Activated CD4-positive, alpha-beta T cell treated with anti-CD3 and anti-CD28 coated beads, Interleukin-2, amount 10 ng/mL, durations not matched to agents 7 days and 5 days (primary cell): ENCODE measurements at regions not wholly inside any gene's neighbourhood (a gene's known extent, or its start where the extent isn't known, plus 50 kb on each side); places are given as distances from the start of the nearest gene placed in this dataset.

ENCODE experiments used
- CTCF ChIA-PET: fragments of 350-600 bp; sonication (Branson Sonifier 250); formaldehyde crosslinking; loops from one replicate; lab custom pipeline; 2021; ENCODE audit warnings: antibody characterized with exemption; lab: Charles Lee
- POLR2A ChIA-PET: fragments of 350-600 bp; sonication (Branson Sonifier 250); formaldehyde crosslinking; loops from one replicate; lab custom pipeline; 2021; ENCODE audit warnings: antibody characterized with exemption; lab: Charles Lee
- DNase-seq: peaks from one replicate; pipeline ENCODE4 v3.0.0-alpha.2; 2020
- H3K27ac Mint-ChIP-seq: one replicate; pipeline ENCODE4 v1.8.0; 2021; ENCODE audit warnings: mild to moderate bottlenecking, moderate library complexity, mixed read lengths
- H3K27me3 Mint-ChIP-seq: one replicate; pipeline ENCODE4 v1.8.0; 2021; ENCODE audit warnings: mixed read lengths
- H3K36me3 Mint-ChIP-seq: one replicate; pipeline ENCODE4 v1.8.0; 2021; ENCODE audit warnings: low read depth, mixed read lengths
- H3K4me1 Mint-ChIP-seq: one replicate; pipeline ENCODE4 v1.8.0; 2021; ENCODE audit warnings: mixed read lengths
- H3K4me3 Mint-ChIP-seq: one replicate; pipeline ENCODE4 v1.8.0; 2021; ENCODE audit warnings: mild to moderate bottlenecking, moderate library complexity, mixed read lengths
- H3K9me3 Mint-ChIP-seq: one replicate; pipeline ENCODE4 v1.8.0; 2021; ENCODE audit warnings: mixed read lengths

DNA sequence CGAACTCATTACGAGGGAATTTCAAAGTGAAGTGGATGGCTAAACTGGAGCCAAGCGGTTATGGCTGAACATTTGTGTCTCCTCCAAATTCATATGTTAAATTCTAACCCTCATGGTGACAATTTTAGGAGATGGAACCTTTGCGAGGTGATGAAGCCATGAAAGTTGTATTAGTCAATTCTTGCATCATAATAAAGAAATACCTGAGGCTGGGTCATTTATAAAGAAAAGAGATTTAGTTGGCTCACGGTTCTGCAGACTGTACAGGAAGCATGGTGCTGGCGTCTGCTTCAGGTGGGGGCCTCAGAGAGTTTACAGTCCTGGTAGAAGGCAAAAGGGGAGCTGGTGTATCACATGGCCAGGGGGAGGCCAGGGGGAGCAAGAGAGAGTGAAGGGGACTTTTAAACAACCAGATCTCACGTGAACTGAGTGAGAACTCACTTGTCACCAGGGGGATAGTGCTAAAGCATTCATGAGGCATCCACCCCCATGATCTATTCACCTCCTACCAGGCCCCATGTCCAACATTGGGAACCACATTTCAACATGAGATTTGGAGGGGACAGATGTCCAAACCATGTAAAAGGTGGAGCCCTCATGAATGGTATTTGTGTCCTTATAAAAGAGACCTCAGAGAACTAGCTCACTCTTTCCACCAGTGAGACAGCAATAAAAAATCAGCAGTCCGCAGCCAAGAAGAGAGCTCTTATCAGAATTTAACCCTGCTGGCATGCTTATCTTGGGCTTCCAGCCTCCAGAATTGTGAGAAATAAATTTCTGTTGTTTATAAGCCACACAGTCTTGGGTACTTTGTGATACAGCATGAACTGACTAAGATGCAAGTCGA is 143.4 kb downstream of the MTRR start:
- Mint-ChIP-seq H3K9me3 (no peaks in the 10 kb centered on the region), H3K4me3 (no peak overlapping the region), H3K36me3 (no peaks in the 10 kb centered on the region), H3K27ac (no peak overlapping the region), H3K27me3 (no peaks in the 10 kb centered on the region), H3K4me1 (no peaks in the 10 kb centered on the region)
- no peak for DNase-seq
- ChIA-PET CTCF (no interaction called here), POLR2A (no interaction called here)

DNA sequence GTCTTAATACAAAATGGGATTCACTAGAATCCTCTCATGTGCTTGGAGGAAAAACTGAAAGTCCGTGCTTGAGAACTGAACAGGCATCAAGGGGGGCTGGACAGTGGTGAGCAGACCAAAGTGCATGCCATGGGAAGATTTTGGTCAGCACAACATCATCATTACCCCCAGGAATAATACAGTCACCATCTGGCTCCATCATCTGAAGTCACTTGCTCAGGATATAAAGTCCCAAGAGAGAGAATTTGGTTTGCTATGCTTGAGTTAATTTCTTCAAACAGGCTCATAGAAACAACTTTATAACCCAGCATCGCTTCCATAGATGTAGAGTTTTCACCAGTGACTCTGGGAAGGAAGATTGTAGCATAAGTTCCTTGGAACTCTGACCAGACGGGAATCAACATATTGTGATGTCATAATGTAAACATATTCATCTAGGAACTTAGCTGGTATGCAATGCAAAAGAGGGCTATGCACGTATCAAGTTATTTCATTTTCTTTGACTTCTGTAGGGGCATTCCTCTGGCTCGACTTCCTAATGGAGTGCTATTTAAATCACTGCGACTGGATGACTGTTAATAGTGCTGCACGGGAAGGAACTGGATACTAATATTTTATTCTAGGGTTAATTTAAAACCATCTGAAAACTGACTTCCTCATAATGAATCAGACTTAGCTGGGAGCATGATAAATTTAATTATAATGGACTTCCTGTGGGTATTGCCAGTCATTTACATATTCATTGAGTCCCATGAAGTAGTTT is 145.2 kb downstream of the MTRR start:
- Mint-ChIP-seq H3K4me3 (no peak overlapping the region), H3K9me3 (peaks cover 2% of the 10 kb centered on the region), H3K27me3 (no peaks in the 10 kb centered on the region), H3K4me1 (no peaks in the 10 kb centered on the region), H3K27ac (no peak overlapping the region), H3K36me3 (no peaks in the 10 kb centered on the region)
- DNase-seq: no peak
- POLR2A ChIA-PET: no interaction called here
- CTCF ChIA-PET: no interaction called here

DNA sequence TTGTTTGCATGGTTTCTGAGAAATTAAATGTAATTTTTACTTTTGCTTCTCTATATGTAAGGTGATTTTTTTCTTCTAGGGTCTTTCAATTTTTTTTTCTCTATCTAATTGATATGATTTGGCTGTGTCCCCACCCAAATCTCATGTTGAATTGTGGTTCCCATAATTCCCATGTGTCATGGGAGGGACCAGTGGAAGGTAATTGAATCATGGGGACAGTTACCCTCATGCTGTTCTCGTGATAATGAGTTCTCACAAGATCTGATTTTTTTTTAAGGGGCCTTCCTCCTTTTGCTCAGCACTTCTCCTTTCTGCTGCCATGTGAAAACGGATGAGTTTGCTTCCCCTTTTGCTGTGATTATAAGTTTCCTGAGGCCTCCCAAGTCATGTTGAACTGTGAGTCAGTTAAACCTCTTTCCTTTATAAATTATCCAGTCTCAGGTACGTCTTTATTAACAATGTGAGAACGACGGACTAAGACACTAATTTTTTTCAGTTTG is 150.8 kb downstream of the MTRR start:
- no peaks in the 10 kb centered on the region for H3K4me1 Mint-ChIP-seq
- no peaks in the 10 kb centered on the region for H3K27me3 Mint-ChIP-seq
- no peak overlapping the region for H3K27ac Mint-ChIP-seq
- H3K4me3 Mint-ChIP-seq: no peak overlapping the region
- no peaks in the 10 kb centered on the region for H3K36me3 Mint-ChIP-seq
- ChIA-PET POLR2A (no interaction called here), CTCF (no interaction called here)
- DNase-seq: no peak
- peaks cover 2% of the 10 kb centered on the region for H3K9me3 Mint-ChIP-seq

DNA sequence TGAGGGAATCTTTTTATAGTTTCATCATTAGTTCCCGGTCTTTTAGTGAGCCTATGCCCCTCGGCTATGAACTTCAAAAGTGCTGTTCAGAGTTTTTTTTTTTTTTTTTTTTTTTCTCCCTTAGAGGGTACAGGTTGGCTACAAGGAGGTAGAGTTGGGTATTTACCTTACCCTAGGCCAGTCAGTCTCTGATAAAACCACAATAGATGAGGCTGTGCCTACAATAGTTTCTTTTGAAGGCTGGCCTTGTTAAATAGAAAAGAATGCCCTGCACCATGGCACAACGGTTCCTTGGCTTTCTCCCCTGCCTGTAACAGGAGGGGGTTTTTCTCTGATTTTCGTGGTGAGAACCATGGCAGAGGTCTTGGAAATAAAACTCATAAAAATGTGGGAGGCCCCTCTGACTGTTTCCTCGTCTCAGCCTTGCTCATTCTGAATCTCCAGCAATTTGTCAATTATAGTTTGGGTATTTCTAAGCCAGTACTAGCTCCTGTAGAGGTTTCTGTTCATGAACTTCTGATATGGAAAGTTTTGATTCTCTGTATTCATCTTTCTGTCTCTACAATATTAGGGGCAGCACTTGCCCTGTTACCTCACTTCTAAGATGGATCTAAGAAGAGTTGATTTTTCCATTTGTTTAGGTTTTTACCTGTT is 152.0 kb downstream of the MTRR start:
- ChIA-PET CTCF (no interaction called here), POLR2A (no interaction called here)
- Mint-ChIP-seq H3K36me3 (no peaks in the 10 kb centered on the region), H3K4me1 (no peaks in the 10 kb centered on the region), H3K4me3 (no peak overlapping the region), H3K27me3 (no peaks in the 10 kb centered on the region), H3K9me3 (peaks cover 2% of the 10 kb centered on the region), H3K27ac (no peak overlapping the region)
- no peak for DNase-seq

DNA sequence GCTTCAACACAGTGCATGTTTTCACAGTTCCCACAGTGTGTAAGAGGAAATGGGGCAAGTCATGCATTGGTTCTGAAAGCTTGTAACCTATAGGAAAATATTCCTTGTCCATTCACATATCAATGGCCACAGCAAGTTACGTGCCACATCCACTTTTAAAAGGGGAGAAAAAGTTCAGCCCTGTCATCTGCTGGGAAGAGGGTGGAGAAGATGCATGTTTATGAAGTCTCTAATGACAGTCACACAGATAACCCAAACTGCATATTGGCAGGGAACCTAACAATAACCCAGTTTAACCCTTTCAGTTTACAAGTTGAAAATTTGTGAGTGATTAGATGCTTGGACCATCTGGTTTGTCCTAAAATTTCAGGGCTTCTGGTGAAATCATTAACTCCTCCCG is 159.3 kb downstream of the MTRR start:
- no peak for DNase-seq

DNA sequence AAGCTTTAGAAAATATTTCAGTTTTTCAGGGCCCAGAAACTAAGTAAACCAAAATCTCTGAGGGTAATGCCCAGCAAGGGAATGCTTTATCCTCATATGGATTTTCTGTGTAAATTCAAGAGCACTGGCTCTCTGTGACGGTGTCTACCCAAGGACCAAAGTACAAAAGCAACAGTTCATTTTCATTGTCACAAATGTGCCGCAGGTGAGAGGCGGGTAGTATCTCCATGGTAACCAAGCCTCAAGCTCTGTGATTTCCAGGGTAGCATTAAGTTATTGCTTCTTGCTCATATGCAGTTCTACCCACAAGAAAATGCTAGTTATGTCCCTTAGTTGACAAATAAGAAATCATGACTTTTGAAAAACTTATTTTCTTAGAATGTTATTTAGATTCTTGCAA is 164.3 kb downstream of the MTRR start:
- CTCF ChIA-PET: no interaction called here
- Mint-ChIP-seq H3K9me3 (no peaks in the 10 kb centered on the region), H3K27ac (no peak overlapping the region)

More for the DNA sequence above, 159.3 kb downstream of the MTRR start:
- ChIA-PET POLR2A (no interaction called here), CTCF (no interaction called here)
- Mint-ChIP-seq H3K27me3 (no peaks in the 10 kb centered on the region), H3K36me3 (no peaks in the 10 kb centered on the region), H3K4me1 (no peaks in the 10 kb centered on the region), H3K4me3 (no peak overlapping the region), H3K27ac (no peak overlapping the region), H3K9me3 (no peaks in the 10 kb centered on the region)

DNA sequence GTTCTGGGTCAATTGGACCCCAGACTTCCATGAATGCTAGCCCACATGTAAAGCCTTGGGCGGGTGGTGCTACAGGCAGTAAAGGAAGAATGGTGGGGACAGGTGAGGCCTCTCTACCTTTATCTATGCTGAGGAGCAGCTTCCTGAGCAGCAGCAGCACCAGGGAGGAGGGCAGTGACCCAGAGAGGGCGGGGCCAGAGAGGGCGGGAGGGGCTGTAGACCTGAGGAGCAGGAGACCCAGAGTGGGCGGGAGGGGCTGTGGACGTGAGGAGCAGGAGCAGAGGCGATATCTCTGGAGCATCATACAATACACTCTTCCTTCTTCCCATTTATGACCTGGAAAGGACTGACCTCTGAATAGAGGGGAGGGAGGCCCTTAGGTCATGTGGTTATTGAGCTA is 165.9 kb downstream of the MTRR start:
- CTCF ChIA-PET: no interaction called here
- Mint-ChIP-seq H3K4me1 (no peaks in the 10 kb centered on the region), H3K9me3 (no peaks in the 10 kb centered on the region), H3K4me3 (no peak overlapping the region), H3K27me3 (no peaks in the 10 kb centered on the region), H3K27ac (no peak overlapping the region), H3K36me3 (no peaks in the 10 kb centered on the region)
- POLR2A ChIA-PET: no interaction called here
- DNase-seq: no peak

More for the DNA sequence above, 164.3 kb downstream of the MTRR start:
- Mint-ChIP-seq H3K36me3 (no peaks in the 10 kb centered on the region), H3K27me3 (no peaks in the 10 kb centered on the region), H3K4me1 (no peaks in the 10 kb centered on the region), H3K4me3 (no peak overlapping the region)
- POLR2A ChIA-PET: no interaction called here
- no peak for DNase-seq

DNA sequence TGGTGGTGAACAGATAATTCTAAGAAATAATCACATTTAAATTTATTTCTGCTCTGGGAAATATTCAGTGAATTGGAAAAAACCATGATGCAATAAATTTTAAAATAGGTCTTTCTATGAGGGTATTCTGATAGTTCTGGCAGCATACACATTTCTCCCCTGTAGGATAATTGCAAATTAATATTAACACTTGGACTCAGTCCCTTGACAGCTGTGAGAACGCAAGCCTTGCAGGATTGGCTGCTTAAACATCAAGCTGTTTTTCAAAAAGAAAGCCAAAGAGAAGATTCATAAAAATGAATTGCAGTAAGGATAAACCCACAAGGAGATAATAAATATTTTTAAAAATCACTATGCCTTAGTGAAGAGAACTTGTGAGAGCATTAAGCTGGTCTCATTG is 180.0 kb downstream of the MTRR start:
- CTCF ChIA-PET: no interaction called here
- no peak overlapping the region for H3K27ac Mint-ChIP-seq
- H3K27me3 Mint-ChIP-seq: no peaks in the 10 kb centered on the region
- no peaks in the 10 kb centered on the region for H3K9me3 Mint-ChIP-seq
- no peaks in the 10 kb centered on the region for H3K4me1 Mint-ChIP-seq
- H3K36me3 Mint-ChIP-seq: no peaks in the 10 kb centered on the region
- no peak for DNase-seq
- no peak overlapping the region for H3K4me3 Mint-ChIP-seq
- POLR2A ChIA-PET: no interaction called here

DNA sequence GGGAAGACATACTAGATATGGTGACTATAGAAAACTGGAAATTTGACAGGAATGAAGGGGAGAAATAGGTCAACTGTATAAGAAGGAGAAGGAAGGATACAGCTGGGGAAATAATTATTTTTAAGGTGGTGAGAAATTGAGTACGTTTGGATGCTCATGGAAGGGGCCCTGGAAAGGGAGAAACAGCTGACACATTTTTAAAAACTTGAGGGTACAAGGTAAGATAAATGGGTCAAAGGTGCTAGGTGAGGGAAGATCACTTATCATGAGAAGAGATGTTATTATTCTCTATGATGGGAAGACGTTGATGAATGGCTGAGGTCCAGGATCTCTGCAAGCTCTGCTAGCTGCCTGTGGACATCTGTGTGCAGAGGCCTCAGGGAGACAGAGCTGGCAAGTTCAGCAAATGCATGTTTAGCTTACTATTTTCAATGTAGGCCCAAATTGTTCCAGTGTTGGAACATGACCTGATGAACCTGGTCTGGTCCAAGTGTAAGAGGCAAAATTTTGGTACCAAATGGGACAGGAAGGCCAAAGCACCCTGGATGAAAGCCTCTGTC is 181.7 kb downstream of the MTRR start:
- H3K27me3 Mint-ChIP-seq: no peaks in the 10 kb centered on the region
- no peak for DNase-seq
- ChIA-PET POLR2A (no interaction called here), CTCF (interaction anchor here (0.7 kb wide), 1 partner anchor 249 kb away, joined by 3 read pairs; no protein-coding TSS in a partner anchor)
- H3K36me3 Mint-ChIP-seq: no peaks in the 10 kb centered on the region
- H3K27ac Mint-ChIP-seq: no peak overlapping the region
- H3K4me3 Mint-ChIP-seq: no peak overlapping the region
- no peaks in the 10 kb centered on the region for H3K4me1 Mint-ChIP-seq
- no peaks in the 10 kb centered on the region for H3K9me3 Mint-ChIP-seq

DNA sequence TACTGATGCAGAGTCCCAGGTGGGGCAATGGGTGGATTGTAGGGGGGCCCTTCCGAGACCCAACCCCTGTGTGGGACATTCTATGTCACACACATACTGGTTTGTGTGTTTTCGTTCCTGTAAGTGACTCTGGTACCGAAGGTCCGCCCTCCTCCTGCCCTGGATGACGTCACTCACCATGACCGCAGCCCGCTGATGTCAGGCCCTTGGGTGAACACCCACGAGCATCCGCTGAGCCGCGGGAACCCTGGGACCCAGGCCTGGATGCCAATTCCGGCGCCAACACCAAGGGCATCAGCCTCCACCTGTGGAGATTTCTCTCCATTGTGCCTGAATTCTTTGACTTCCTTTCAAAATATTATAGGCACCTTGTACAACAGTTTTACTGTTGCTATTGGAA is 184.3 kb downstream of the MTRR start:
- H3K4me1 Mint-ChIP-seq: no peaks in the 10 kb centered on the region
- ChIA-PET CTCF (no interaction called here), POLR2A (no interaction called here)
- no peak for DNase-seq
- no peaks in the 10 kb centered on the region for H3K36me3 Mint-ChIP-seq
- H3K27me3 Mint-ChIP-seq: no peaks in the 10 kb centered on the region
- H3K9me3 Mint-ChIP-seq: no peaks in the 10 kb centered on the region
- H3K4me3 Mint-ChIP-seq: no peak overlapping the region
- no peak overlapping the region for H3K27ac Mint-ChIP-seq

DNA sequence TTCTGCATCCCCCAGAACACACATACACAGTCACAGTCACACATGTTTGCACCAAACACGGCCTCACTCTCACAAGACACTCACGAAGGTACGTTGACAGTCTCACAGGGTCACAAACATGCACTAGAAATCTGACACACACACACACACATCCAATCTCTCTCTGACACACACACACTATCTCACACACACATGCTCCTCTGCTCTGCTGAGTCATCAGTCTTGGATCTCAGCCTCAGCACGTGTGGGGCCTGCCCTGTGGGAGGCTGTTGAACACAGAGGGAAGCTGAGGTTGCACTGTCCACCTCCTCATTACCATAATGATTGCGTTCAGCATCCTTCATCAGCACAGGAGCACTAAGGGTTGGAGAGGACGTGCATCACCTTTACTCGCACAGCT is 188.8 kb downstream of the MTRR start:
- H3K27me3 Mint-ChIP-seq: no peaks in the 10 kb centered on the region
- DNase-seq: no peak
- no peak overlapping the region for H3K4me3 Mint-ChIP-seq
- ChIA-PET POLR2A (no interaction called here), CTCF (no interaction called here)
- H3K4me1 Mint-ChIP-seq: no peaks in the 10 kb centered on the region
- no peaks in the 10 kb centered on the region for H3K36me3 Mint-ChIP-seq
- H3K9me3 Mint-ChIP-seq: no peaks in the 10 kb centered on the region
- H3K27ac Mint-ChIP-seq: no peak overlapping the region

DNA sequence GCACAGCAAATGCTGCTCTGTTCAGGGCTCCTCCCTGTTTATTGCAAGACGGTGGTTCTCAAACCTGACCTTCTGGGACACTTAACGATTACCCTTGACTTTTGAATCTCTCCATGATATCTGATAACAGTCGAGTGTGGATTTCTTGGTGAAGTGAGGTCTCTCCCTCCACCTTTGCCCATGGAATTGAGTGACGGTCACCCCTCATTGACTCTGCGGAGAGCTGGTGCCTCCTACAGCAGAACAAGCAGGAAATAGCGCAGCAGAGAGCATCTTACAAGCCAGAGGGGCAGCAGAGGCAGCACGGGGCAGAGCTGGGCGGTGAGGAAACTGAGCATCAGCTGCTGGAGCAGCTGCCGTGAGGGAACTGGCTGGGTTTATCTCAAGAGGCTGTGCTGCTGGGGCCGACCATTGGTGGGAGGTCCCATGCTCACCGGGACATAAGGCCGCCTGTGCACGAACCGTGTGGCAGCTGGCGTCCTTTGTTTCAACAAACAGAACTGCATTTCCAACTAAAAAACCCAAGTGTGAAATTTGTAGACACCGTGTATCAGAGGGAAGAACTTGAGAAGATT is 189.8 kb downstream of the MTRR start:
- no peaks in the 10 kb centered on the region for H3K9me3 Mint-ChIP-seq
- CTCF ChIA-PET: no interaction called here
- DNase-seq: no peak
- no peak overlapping the region for H3K27ac Mint-ChIP-seq
- H3K4me3 Mint-ChIP-seq: no peak overlapping the region
- H3K36me3 Mint-ChIP-seq: no peaks in the 10 kb centered on the region
- no peaks in the 10 kb centered on the region for H3K4me1 Mint-ChIP-seq
- H3K27me3 Mint-ChIP-seq: no peaks in the 10 kb centered on the region
- POLR2A ChIA-PET: no interaction called here
